LoVo (cell line): ENCODE measurements at regions not wholly inside any gene's neighbourhood (a gene's known extent, or its start where the extent isn't known, plus 50 kb on each side); places are given as distances from the start of the nearest gene placed in this dataset.
"Not testable (repeated sequence)": the region's sequence is repeated elsewhere in the genome, so short reads cannot be mapped to it uniquely, and the experiment has no call there.

Experiments
- DNase-seq: peaks from one replicate; pipeline ENCODE4 v3.0.0-alpha.2; 2016; ENCODE audit warnings: low spot score

DNA sequence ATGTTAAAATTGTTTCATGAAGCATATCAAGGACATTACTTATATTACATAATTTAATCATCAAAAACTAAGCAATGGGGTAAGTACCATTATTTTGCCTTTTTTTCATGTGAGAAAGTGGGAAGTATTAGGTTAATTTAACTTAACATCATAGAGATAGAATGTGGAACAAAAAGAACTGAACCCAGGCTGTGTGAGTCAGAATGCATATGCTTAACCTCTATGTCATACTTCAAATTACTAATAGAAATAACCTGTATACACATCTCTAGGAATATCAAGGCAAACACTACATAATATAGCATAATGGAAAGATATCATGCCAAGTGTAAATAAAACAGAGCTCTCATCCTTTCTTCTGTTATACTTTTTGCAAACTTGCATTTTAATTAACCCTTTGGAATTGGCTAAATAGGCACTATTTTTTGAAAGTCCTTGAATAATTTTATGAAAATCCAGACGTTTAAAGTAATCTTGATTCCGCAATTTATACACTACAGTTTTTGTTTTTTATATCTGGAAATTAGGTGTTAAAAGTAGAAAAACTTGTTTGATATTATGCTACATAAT lies 777.7 kb downstream of the SLC6A15 start:
- DNase-seq: no peak

DNA sequence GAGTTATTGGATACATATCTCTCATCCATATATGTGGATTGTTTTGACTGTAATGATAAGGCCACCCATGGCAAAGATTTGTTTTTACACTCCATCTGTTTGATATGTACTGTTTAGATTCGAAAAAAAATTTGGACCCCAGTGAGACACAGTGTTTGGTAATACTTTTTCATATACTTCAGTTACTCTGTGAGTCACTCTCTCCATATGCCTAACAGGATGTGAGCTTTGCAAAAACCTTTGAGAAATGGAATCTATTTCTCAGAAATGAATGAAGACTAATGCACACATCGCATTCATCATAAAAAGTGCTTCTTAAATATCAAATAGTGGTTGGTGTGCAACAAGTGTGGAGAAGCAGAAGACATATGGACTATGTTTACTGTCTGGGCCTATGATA lies 781.5 kb downstream of the SLC6A15 start:
- DNase-seq: no peak

DNA sequence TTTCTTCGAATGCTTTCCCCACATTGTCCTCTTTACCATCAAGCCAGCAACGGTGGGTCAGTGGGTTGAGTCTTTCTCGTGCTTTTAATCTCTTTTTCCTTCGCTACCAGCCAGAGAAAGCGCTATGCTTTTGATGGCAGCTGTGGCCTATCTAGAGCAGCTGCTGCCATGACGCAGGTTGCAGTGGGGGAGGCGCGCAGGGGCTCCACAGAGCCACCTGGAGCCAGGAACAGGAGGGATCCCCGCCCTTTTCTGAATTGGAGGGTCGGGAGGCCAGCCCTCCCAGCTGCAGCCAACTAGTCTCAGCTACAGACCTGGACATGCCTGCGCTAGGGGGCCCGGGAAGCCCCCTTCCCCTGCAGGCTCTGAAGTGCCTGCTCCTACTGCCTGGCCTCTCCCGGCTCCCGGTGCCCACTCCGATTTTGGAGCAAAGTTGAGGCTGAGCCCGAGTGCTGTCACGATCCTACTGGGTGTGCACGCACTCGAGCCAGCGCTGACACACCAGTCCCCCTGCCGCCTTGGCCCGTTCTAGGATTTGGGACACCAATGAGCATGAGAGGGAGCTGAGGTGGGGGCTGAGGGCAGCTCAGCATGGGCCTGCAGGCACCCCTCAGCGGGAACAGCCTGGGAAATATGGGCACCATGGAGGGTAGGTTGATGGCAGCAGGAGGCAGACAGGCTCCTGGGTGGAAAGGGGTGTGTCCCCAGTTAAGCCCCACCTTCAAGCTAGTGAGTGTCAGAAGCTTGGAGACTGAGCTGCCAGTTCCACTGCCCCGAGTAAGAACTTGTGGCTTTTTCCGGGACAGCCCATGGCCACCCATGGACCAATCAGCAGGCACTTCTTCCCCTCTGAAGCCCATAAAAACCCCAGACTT lies 784.2 kb downstream of the SLC6A15 start:
- no peak for DNase-seq

DNA sequence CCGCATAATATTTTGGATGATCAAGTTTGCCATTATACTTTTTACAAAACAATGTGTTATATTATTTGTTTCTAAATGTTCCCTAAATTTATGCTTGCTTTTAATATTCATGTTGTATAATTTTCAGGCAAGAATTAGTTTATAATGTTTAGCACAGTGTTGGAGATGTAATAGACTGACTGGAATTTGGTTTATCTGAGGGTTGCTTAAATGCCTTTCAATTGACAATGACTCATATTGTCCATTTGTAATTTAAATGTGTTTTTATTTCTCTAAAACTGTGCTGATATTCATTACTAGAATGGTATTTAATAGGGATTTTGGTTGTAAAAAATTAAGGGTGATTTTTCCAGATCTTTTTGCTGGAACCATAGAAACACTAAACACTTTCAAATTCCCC lies 788.4 kb downstream of the SLC6A15 start:
- no peak for DNase-seq

DNA sequence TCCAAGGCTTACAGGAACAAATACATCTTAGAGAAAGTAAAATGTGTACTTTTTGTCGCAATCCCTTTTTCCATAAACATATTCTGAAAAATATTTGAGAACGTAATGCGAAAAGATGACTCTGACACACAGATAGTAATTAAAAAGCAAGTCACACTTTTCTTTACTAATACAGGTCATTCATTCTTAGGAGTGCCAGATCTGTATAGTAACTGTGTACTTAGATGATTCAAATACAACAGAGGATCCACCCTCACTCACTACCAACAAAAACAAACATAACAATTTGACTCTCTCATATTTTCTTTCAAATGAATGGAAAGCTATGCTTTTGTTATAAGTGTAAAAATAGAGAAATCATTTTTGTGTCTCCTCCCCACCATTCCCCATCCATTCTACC lies 795.4 kb downstream of the SLC6A15 start:
- DNase-seq: no peak

DNA sequence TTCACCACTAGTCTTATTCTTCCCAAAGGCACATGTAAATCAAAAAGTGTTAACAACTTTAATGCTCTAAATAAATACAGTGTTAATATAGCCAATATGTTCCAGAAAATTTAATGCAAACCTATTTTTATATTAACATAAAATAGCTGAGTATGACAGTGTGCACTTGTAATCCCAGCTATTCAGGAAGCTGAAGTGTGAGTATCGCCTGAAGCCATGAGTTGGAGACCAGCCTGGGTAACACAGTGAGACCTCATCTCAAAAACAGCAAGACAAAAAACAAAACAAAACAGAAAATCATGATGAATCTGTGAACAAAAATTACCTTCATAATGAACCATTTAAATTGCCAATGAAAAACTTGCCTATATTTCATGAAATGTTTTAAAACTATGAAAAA lies 798.9 kb downstream of the SLC6A15 start:
- no peak for DNase-seq

DNA sequence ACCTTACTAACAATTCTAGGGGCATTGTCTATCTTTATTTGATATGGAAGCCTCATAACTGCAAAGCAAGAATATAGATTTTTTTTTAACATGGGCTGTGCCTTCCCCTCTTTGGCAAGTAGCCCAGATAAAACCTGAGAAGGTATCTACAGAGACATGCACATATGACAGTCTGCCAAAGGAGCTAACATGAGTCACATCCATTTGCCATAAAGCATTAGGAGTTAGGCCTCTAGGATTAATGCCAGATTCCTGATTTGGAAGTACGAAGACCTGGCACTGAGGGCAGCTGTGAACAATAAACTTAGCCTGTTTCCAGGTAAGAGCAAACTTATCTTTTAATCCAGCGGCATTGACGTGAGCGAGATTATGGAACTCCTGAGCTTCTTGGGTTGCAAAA lies 808.7 kb downstream of the SLC6A15 start:
- not testable (repeated sequence) for DNase-seq

DNA sequence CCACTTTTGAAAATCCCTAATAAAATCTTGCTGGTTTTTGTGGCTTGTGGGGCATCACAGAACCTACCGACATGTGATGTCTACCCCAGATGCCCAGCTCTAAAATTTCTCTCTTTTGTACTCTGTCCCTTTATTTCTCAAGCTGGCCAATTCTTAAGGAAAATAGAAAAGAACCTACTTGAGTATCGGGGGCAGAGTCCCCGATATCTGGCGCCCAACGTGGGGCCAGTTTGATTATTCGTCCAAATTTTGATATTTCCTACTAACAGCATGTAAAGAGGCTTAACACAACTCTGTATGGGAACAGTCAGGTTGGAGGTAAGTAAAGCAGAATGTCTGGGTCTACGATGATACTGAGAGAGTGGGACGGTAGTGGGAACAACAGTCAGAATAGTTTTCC lies 810.6 kb downstream of the SLC6A15 start:
- not testable (repeated sequence) for DNase-seq

DNA sequence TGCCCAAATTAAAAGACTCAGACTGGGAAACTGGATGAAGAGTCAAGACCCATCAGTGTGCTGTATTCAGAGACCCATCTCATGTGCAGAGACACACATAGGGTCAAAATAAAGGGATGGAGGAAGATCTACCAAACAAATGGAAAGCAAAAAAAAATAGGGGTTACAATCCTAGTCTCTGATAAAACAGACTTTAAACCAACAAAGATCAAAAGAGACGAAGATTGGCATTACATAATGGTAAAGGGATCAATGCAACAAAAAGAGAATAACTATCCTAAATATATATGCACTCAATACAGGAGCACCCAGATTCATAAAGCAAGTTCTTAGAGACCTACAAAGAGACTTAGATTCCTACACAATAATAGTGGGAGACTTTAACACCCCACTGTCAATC lies 813.0 kb downstream of the SLC6A15 start:
- DNase-seq: not testable (repeated sequence)

DNA sequence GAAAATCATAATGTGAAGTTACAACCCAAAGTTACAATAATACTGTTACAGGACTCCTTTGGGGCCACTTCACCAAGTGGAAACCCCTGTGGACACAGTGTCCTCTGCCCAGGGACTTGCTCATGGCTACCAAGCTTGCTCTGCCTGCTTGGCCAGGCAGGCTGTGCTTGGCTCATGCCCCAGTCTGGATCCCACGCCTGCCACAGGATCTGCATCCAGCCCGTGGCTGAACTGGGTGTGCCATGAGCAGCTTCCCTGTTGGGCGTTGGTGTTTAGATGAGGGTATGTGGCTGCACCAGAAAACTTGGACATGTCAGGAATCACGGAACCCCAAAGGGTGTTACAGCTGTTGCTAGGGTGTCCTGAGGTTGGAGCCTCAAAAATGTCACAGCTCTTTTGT lies 820.9 kb downstream of the SLC6A15 start:
- no peak for DNase-seq

DNA sequence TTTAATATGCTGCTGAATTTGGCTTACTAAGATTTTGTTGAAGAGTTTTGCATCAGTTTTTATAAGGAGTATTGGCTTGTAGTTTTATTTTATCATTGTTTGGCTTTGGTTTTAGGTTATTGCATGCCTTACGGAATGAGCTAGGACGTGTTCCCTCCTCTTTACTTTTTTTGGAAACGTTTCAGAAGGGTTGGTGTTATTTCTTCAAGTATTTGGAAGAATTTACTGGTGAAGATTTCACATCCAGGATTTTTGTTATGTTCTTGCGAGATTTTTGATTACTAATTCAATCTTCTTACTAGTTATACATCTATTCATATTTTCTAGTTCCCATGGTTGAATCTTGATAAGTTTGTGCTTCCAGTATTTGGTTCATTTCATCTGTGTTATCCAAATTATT lies 823.2 kb downstream of the SLC6A15 start:
- DNase-seq: no peak

DNA sequence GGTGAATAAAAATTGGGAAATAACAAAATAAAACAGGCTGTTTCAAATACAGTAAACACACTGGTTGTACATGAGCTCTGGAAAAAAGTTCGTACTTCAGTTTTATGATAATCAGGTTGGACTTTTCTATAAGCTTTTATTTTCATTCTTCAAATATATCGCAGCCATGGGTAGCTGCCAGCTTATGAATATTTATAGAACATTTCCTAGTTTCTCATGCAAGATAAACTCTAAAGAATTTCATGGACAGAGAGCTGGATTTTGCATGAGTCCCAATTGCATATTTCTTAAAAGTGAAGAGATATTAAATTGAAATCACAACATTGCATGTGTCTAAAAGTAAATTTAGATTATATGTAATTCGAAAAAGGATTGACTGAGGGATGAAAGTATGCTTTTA lies 827.6 kb downstream of the SLC6A15 start:
- DNase-seq: no peak

DNA sequence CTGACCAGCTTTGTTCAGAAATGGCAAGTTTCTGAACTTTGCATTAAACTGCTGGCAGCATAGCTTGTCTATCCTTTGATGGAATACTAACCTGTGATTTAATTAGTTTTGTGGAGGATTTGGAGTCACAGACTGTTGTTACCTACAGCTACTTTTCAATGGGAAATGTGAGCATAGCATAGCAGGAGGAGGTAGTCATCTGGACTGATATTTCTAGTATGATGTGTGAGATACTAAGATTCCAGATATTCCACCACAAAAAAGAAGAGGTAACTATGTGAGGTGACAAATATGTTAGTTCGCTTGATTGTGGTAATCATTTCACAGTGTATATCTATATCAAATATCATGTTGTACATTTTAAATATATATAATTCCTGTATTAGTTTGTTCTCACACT lies 833.0 kb downstream of the SLC6A15 start:
- no peak for DNase-seq

DNA sequence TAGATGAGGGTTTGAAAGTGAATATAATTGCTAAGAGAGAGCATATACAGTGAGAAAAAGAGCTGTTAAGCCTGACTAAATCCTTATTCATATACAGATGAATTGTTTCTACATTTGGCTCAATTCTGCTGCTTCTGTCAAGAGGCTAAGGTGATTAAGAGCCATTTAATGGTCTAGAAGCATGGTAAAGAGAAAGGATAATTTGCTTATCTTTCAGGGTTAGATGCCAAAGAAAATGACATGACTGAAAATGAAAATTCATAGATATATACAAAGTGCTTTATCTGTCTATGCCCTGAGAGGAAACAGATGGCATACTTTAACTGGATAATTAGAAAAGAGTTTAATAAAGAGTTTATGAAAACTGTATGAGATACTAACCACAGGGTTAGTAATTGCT lies 834.9 kb downstream of the SLC6A15 start:
- DNase-seq: no peak

DNA sequence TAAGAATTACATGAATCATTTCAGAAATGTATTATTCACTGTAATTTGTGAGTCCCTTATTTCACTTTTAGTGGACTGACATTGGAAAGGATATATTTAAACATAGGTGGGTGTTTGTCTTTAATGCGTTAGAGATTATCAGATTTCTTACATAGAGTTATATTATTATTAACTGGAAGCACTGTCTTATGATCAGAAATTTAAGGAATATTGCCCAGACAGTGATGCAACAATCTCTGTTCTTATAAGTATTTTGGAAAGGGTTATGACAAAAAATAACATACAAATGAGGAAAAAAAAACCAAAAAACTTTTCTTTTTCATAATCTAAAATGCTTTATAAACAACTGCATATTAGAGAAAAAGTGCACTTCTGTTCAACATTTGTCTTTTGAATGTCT lies 836.6 kb downstream of the SLC6A15 start:
- no peak for DNase-seq

DNA sequence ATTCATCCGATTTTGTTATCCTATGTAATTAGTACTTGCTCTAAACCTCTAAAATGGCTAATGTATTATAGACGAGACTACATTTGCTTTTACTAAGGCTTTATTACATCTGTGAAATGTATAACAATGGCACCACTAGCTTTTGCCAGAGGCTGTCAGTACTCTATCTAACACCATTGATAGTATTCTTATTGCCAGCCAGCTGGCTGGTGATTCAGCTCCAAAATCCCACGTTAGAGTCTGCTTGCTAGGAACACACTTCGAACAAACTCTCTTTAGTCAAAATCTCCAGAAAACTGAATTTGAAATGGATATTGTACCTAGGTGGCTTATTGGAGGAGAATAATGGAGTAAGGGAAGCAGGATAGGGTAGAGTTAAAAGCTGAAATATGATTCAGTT lies 839.2 kb downstream of the SLC6A15 start:
- DNase-seq: no peak

DNA sequence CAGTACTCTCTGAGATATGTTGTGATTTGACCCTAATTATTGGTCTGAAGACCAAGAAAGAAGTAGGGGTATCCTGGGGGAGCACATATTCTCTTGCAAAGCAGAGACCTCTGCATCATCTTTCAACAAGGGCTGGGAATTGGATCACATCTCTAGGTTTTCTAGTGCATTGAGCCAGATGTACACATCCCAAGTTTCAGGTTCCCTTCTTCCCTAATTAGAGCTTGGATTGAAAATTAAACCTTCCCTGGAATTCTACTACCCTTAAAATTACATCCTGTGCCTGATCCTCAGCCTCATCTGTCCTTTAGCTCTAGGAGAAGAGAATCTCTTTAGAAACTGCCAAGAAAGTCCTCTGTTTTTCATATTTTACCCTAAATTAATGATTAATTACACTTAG lies 839.6 kb downstream of the SLC6A15 start:
- no peak for DNase-seq

DNA sequence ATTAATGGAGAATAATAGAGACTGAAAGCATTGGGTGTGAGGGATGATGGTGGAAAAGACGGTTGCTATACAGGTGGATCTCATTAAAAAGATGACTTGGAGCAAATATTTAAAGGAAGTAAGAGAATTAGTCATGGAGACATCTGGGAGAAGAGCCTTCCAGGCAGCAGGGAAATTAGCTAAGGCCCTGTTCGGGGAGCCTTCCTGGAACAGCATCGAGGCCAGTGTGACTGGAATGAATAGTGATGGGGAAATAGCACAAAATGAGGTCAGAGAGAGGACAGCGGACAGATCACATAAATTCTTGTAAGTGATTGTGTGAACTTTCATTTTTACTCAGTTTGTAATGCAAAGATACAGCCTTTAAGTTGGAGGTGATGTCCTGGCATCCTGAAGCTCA lies 842.3 kb downstream of the SLC6A15 start:
- DNase-seq: no peak

DNA sequence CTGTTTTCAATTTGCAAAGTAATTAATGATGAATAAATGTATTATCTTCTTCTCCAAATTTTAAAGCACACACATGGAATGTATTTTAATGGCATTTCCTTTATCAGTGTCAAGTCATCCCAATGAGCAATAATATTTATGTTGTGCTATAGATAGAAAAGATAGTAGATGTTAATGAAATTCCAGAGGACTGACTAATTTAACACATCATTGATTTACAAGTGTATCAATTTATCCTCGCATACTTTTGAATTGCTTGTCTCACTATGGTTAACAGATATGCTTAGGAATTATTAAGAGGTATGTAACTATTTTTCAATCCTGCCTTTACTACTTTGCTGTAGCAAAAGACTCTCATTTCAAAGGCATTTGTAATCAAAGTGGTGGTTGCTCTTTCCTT lies 842.9 kb downstream of the SLC6A15 start:
- no peak for DNase-seq

DNA sequence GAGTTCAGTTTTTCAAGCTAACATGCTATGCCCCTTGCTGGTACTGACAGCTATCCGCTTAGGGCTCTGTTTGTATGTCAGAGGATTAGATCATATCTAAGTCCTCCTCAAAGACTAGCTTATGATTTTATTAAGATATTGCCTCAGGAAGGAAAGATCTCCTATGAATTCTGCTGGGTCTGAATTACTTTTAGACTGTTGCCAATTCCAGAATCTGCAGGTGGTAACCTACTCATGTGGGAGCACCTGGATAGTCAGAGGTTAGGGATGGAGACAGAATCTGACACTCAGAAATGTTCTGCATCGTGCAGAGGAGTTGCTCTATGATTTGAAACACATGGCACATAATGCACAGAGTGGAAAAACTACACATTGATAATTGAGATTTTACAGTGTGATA lies 843.4 kb downstream of the SLC6A15 start:
- DNase-seq: no peak

DNA sequence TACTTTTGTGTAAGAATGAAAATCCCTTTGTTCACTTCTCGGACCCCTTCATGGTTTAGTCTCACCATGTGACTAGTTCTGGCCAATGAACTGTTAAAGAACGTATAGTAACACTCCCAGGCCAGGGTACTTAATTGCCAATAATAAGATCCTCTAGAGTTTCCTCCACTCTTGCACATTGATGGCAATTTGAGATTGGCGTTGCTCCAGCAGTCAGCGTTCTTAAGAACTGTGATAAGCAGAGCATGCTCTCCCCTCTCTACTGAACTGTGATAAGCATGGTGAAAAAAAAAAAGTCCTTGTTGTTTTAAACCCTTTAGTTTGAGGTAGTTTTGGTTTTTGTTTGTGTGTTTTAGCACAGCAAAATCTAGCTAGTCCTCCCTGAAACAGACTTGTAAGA lies 854.5 kb downstream of the SLC6A15 start:
- DNase-seq: no peak

DNA sequence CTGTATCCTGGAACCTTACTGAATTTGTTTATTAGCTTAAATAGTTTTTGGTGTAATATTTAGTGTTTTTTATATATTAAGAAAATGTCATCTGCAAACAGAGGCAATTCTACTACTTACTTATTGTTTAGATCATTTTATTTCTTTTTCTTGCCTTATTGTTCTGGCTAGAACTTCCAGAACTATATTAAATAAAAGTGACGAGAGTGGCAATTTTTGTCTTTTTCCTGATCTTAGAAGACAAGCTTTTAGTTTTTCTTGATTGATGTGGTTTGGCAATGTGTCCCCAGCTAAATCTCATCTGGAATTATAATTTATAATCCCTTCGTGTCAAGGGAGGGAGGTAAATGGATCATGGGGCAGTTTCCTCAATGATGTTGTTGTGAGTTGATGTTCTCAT lies 857.8 kb downstream of the SLC6A15 start:
- DNase-seq: no peak

DNA sequence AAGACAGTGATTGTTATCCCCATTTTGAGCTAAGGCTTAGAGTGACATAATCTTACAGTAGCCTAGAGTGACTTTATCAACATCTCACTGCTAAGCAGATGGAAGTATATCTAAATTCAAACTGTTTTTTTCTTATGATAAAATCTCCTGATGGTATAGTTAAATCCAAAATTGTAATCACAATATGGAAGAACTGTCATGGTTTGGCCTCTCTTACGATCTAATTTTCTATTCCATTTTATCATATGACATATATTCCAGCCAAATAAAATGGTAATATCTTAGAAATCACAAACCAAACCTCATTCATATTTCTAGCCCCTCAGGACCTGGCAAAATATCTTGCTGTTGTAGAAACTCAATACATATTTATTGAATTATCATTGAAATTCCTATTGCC lies 864.7 kb downstream of the SLC6A15 start:
- DNase-seq: no peak

DNA sequence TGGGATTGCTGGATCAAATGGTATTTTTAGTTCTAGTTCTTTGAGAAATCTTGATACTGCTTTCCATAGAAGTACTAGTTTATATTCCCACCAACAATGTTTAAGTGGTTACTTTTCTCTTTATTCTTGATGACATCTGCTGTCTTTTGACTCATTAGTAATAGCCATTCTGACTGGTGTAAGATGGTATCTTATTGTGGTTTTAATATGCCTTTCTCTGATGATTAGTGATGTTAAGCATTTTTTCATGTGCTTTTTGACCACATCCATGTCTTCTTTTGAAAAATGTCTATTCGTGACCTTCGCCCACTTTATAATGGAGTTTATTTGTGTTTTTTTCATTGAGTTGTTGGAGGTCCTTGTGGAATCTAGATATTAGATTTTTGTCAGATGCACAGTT lies 865.7 kb downstream of the SLC6A15 start:
- DNase-seq: no peak
